K562 (cell line): ENCODE measurements at regions not wholly inside any gene's neighbourhood (a gene's known extent, or its start where the extent isn't known, plus 50 kb on each side); places are given as distances from the start of the nearest gene placed in this dataset.

Experiments used
- ATAC-seq: fragments of 200-7000 bp; cut with Tn5 transposase; 3 replicates; pipeline ENCODE4 v1.9.1; 2020; ENCODE audit warnings: moderate library complexity
- BruUV-seq: library from RNA; stranded (reverse); fragments of 400-500 nt; replicated peaks from 2 replicates; lab custom pipeline; 2021; lab: Mats Ljungman, UMichigan
- CTCF ChIA-PET: fragments of 300-600 bp; formaldehyde crosslinking; extraction: SDS; loops from one replicate; lab custom pipeline; 2021; ENCODE audit warnings: low intra/inter-chr PET ratio; lab: Yijun Ruan, JAX
- POLR2A ChIA-PET: fragments of 300-600, 350-650 bp; sonication (Branson Sonifier 250); formaldehyde crosslinking; extraction: SDS; loops from one replicate; lab custom pipeline; 2021; ENCODE audit warnings: antibody characterized with exemption, inconsistent platforms; lab: Yijun Ruan, JAX
- DNase-seq, 4 experiments: peaks; one replicate each; pipeline versions ENCODE4 v3.0.0 to v3.0.0-alpha.2; 2011 to 2018; ENCODE audit warnings: low spot score in 3 of 4, mixed read lengths in 3 of 4; ENCODE audit errors: extremely low read depth in 1 of 4
- FAIRE-seq: peaks from 2 replicates; lab custom pipeline; 2011; peaks lifted over from hg19 to GRCh38; lab: Jason Lieb, UNC
- H2AFZ ChIP-seq: 2 replicates; pipeline ENCODE4 v1.6.0; 2011; ENCODE audit warnings: low read depth, low read length, control low read depth, inconsistent platforms
- H3K27ac ChIP-seq: fragments of 200-600 bp; 3 replicates; pipeline ENCODE4 v1.8.0; 2011; ENCODE audit warnings: low read depth, mild to moderate bottlenecking, control low read depth, inconsistent platforms, low read length, moderate library complexity, mixed read lengths; ENCODE audit errors: extremely low read depth
- H3K27me3 ChIP-seq, 2 experiments: fragments of 300-600 bp in 1 of 2; 2 replicates in 1 of 2; 3 replicates in 1 of 2; pipeline versions ENCODE4 v1.6.0 to v1.8.0; 2011; ENCODE audit warnings: inconsistent platforms in 2 of 2, low read length in 2 of 2, mild to moderate bottlenecking in 1 of 2, mixed read lengths in 1 of 2, moderate library complexity in 1 of 2; ENCODE audit not compliant: control insufficient read depth in 2 of 2, insufficient read depth in 2 of 2
- H3K36me3 ChIP-seq: fragments of 300-600 bp; 3 replicates; pipeline ENCODE4 v1.8.0; 2011; ENCODE audit warnings: mild to moderate bottlenecking, low read length, inconsistent platforms; ENCODE audit not compliant: control insufficient read depth, insufficient read depth
- H3K4me1 ChIP-seq, 2 experiments: fragments of 200-600 bp in 1 of 2; replicated peaks in 1 of 2; 2 replicates in 1 of 2; 3 replicates in 1 of 2; pipeline versions ENCODE4 v1.5.1 to v1.8.0; 2011; ENCODE audit warnings: inconsistent platforms in 2 of 2, low read length in 2 of 2, mild to moderate bottlenecking in 1 of 2, mixed read lengths in 1 of 2, moderate library complexity in 1 of 2; ENCODE audit not compliant: control insufficient read depth in 2 of 2, insufficient read depth in 2 of 2
- H3K4me2 ChIP-seq: 2 replicates; pipeline ENCODE4 v1.6.1; 2011; ENCODE audit warnings: low read length, control low read depth, inconsistent platforms, mixed read lengths; ENCODE audit not compliant: insufficient read depth
- H3K4me3 ChIP-seq: fragments of 200-600 bp; sonication (generic), shearing (Covaris generic); 2 replicates; pipeline ENCODE4 v1.5.1; 2016; ENCODE audit warnings: control low read depth, inconsistent platforms
- H3K79me2 ChIP-seq: fragments of 200-600 bp; 3 replicates; pipeline ENCODE4 v1.8.0; 2011; ENCODE audit warnings: low read length, inconsistent platforms; ENCODE audit not compliant: control insufficient read depth, insufficient read depth
- H3K9ac ChIP-seq, 2 experiments: 2 replicates each; pipeline versions ENCODE4 v1.6.0 to v1.6.1; 2011; ENCODE audit warnings: low read depth in 2 of 2, low read length in 2 of 2, control low read depth in 1 of 2, inconsistent platforms in 1 of 2, mild to moderate bottlenecking in 1 of 2, mixed read lengths in 1 of 2; ENCODE audit not compliant: insufficient read depth in 1 of 2
- H3K9me1 ChIP-seq: one replicate; pipeline ENCODE4 v1.6.0; 2011; ENCODE audit warnings: inconsistent platforms, mild to moderate bottlenecking, low read length, moderate library complexity; ENCODE audit not compliant: control insufficient read depth, insufficient read depth
- H3K9me3 ChIP-seq: replicated peaks from 2 replicates; pipeline ENCODE4 v1.5.1; 2011; ENCODE audit warnings: low read depth, low read length, inconsistent platforms; ENCODE audit not compliant: control insufficient read depth, insufficient read depth
- H4K20me1 ChIP-seq: replicated peaks from 2 replicates; pipeline ENCODE4 v1.6.1; 2011; ENCODE audit warnings: low read length, inconsistent platforms, mixed read lengths; ENCODE audit not compliant: control insufficient read depth, insufficient read depth
- DACH1 ChIP-seq: fragments of 450-650 bp; IDR thresholded peaks from 2 replicates; pipeline ENCODE4 v1.6.1; 2018; ENCODE audit not compliant: partially characterized antibody
- HCFC1 ChIP-seq: IDR thresholded peaks from 2 replicates; pipeline ENCODE4 v1.6.1; 2012; ENCODE audit warnings: low read depth, low read length, improper control_type of control experiment
- KLF13 ChIP-seq: fragments of 450-650 bp; IDR thresholded peaks from 2 replicates; pipeline ENCODE4 v1.6.1; 2016; ENCODE audit warnings: missing genetic modification characterization, low read depth, mild to moderate bottlenecking, missing compliant biosample characterization, moderate library complexity, borderline replicate concordance
- NUFIP1 ChIP-seq: fragments of 450-650 bp; IDR thresholded peaks from 2 replicates; pipeline ENCODE4 v1.6.1; 2018; ENCODE audit not compliant: partially characterized antibody
- RB1 ChIP-seq: fragments of 450-650 bp; IDR thresholded peaks from 2 replicates; pipeline ENCODE4 v1.6.1; 2017; ENCODE audit warnings: low read depth, mild to moderate bottlenecking
- RBBP5 ChIP-seq: fragments of 200-600 bp; sonication (generic); IDR thresholded peaks from 2 replicates; pipeline ENCODE4 v1.6.1; 2012; ENCODE audit warnings: borderline replicate concordance, mild to moderate bottlenecking, low read length, control low read depth, inconsistent platforms; ENCODE audit not compliant: insufficient read depth, poor library complexity, severe bottlenecking
- RBM39 ChIP-seq: fragments of 200-400 bp; formaldehyde crosslinking; optimal IDR thresholded peaks from 2 replicates; pipeline ENCODE3; 2018; ENCODE audit warnings: low read depth, low read length
- RFX7 ChIP-seq: fragments of 250-450 bp; sonication (Bioruptor Pico); IDR thresholded peaks from 2 replicates; pipeline ENCODE4 v1.5.1; 2021; ENCODE audit warnings: mild to moderate bottlenecking
- SIN3B ChIP-seq: fragments of 450-650 bp; IDR thresholded peaks from 2 replicates; pipeline ENCODE4 v1.6.1; 2017; ENCODE audit warnings: low read depth, mild to moderate bottlenecking, moderate library complexity
- SNRNP70 ChIP-seq: fragments of 200-400 bp; formaldehyde crosslinking; optimal IDR thresholded peaks from 2 replicates; pipeline ENCODE3; 2017; ENCODE audit warnings: low read depth, low read length
- XRCC5 ChIP-seq: fragments of 200-400 bp; formaldehyde crosslinking; IDR thresholded peaks from 2 replicates; pipeline ENCODE4 v1.6.1; 2017; ENCODE audit warnings: low read depth, mild to moderate bottlenecking, low read length
- ZNF316 ChIP-seq: fragments of 450-650 bp; IDR thresholded peaks from 2 replicates; pipeline ENCODE4 v1.6.1; 2016
- WGBS: fragments of 100-300 bp; shearing (Covaris generic); methylation state at CpG from one replicate; pipeline ENCODE4 v1.1.6; 2016; ENCODE audit warnings: low coverage, mixed read lengths; ENCODE audit not compliant: insufficient coverage; ENCODE audit errors: missing lambda C conversion rate; 5-methylcytosine and 5-hydroxymethylcytosine counted together
- in situ Hi-C: fragments of 300-500 bp; cut with MboI; formaldehyde crosslinking; loops from 4 replicates; pipeline ENCODE4 v1.15.0; 2018; ENCODE audit warnings: inconsistent platforms, mixed read lengths
- intact Hi-C: fragments of 100-400 bp; cut with micrococcal nuclease; formaldehyde crosslinking; loops from 2 replicates; pipeline ENCODE4 v1.14.2; 2022
- TF ChIP-seq, protein P1 (sequence below): fragments of 450-650 bp; formaldehyde crosslinking; IDR thresholded peaks from 2 replicates; pipeline ENCODE4 v1.4.0; 2020; ENCODE audit warnings: mild to moderate bottlenecking, mixed read lengths
- TF ChIP-seq, protein P2 (sequence below): fragments of 150-350 bp; conservative IDR thresholded peaks from 2 replicates; pipeline ENCODE4 v1.6.1; 2014; ENCODE audit warnings: low read length
- TF ChIP-seq, protein P3 (sequence below): sonication (generic); formaldehyde crosslinking; IDR thresholded peaks from 2 replicates; pipeline ENCODE4 v1.8.0; 2022; ENCODE audit warnings: mild to moderate bottlenecking, missing genetic modification reagents

DNA sequence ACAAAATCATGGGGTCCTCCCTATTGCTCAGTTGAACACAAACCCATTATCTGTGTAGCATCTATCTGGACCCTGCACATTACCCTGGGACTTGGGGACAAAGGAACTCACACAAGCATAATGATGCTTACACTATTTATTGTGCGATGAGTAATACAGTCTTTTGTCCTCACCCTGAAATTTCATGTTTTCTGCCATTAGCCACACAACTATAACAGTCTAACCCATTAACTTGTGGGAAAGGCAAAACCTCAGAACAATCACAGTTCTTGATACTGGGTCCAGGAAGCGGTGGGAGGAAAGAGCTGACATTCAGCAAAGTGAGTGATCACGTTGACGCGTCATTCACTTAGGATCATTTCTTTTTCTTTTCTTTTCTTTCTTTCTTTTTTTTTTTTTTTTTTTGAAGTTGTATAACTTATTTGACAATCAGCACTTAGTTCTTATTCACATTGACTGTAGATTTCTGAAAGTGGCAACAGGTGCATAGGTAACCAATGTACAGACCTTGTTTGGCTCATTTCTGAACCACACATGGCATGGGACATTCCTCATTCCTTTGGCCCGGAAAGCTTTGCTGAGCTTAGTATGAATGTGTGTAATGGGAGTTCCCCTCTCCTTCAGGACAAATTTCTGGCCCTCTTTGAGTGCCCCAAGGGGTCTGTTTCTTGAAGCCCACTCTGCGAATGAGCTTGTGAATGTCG, 94.8 kb upstream of the CNKSR3 start:
- TF ChIP-seq RBM39, result no peak
- TF ChIP-seq HCFC1, result no peak
- TF ChIP-seq, protein P1, sequence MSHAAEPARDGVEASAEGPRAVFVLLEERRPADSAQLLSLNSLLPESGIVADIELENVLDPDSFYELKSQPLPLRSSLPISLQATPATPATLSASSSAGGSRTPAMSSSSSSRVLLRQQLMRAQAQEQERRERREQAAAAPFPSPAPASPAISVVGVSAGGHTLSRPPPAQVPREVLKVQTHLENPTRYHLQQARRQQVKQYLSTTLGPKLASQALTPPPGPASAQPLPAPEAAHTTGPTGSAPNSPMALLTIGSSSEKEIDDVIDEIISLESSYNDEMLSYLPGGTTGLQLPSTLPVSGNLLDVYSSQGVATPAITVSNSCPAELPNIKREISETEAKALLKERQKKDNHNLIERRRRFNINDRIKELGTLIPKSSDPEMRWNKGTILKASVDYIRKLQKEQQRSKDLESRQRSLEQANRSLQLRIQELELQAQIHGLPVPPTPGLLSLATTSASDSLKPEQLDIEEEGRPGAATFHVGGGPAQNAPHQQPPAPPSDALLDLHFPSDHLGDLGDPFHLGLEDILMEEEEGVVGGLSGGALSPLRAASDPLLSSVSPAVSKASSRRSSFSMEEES (CRISPR knock-in tag), result no peak
- TF ChIP-seq XRCC5, result no peak
- TF ChIP-seq KLF13 (tag), result no peak
- TF ChIP-seq, protein P2, sequence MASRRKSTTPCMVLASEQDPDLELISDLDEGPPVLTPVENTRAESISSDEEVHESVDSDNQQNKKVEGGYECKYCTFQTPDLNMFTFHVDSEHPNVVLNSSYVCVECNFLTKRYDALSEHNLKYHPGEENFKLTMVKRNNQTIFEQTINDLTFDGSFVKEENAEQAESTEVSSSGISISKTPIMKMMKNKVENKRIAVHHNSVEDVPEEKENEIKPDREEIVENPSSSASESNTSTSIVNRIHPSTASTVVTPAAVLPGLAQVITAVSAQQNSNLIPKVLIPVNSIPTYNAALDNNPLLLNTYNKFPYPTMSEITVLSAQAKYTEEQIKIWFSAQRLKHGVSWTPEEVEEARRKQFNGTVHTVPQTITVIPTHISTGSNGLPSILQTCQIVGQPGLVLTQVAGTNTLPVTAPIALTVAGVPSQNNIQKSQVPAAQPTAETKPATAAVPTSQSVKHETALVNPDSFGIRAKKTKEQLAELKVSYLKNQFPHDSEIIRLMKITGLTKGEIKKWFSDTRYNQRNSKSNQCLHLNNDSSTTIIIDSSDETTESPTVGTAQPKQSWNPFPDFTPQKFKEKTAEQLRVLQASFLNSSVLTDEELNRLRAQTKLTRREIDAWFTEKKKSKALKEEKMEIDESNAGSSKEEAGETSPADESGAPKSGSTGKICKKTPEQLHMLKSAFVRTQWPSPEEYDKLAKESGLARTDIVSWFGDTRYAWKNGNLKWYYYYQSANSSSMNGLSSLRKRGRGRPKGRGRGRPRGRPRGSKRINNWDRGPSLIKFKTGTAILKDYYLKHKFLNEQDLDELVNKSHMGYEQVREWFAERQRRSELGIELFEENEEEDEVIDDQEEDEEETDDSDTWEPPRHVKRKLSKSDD, result no peak
- no peak for TF ChIP-seq SNRNP70
- no peak for TF ChIP-seq DACH1
- TF ChIP-seq RB1, result no peak
- TF ChIP-seq NUFIP1, result no peak
- no peak for TF ChIP-seq RFX7
- TF ChIP-seq, protein P3, sequence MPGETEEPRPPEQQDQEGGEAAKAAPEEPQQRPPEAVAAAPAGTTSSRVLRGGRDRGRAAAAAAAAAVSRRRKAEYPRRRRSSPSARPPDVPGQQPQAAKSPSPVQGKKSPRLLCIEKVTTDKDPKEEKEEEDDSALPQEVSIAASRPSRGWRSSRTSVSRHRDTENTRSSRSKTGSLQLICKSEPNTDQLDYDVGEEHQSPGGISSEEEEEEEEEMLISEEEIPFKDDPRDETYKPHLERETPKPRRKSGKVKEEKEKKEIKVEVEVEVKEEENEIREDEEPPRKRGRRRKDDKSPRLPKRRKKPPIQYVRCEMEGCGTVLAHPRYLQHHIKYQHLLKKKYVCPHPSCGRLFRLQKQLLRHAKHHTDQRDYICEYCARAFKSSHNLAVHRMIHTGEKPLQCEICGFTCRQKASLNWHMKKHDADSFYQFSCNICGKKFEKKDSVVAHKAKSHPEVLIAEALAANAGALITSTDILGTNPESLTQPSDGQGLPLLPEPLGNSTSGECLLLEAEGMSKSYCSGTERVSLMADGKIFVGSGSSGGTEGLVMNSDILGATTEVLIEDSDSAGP (CRISPR knock-in tag), result no peak
- TF ChIP-seq SIN3B, result no peak
- no peak for TF ChIP-seq ZNF316
- no peak for TF ChIP-seq RBBP5
- CTCF ChIA-PET, result interaction anchor here (0.6 kb wide), 1 partner anchor 98 kb away, joined by 3 read pairs; no protein-coding TSS in a partner anchor
- no peaks in the 10 kb centered on the region for H3K9me3 ChIP-seq
- no peaks in the 10 kb centered on the region for H3K9me1 ChIP-seq
- H3K79me2 ChIP-seq, result no peaks in the 10 kb centered on the region
- no peak overlapping the region for H3K9ac ChIP-seq
- no peak overlapping the region for H3K27ac ChIP-seq
- 31% methylated on average over 8 of the region's 8 CpGs for WGBS
- no peak overlapping the region for H2AFZ ChIP-seq
- H3K27me3 ChIP-seq, result peaks cover 0 to 5% of the 10 kb centered on the region in 2 experiments; a peak in 3 of 5 replicates
- H4K20me1 ChIP-seq, result no peaks in the 10 kb centered on the region
- no peak for FAIRE-seq
- intact Hi-C loops, result no loop called here
- DNase-seq, result no peak
- H3K36me3 ChIP-seq, result no peaks in the 10 kb centered on the region
- ATAC-seq, result no peak
- no peak overlapping the region for H3K4me2 ChIP-seq
- no TSS peak for BruUV-seq
- H3K4me1 ChIP-seq, result peaks cover 0 to 9% of the 10 kb centered on the region in 2 experiments; a peak in 3 of 5 replicates
- POLR2A ChIA-PET, result interaction anchor here (0.5 kb wide), 1 partner anchor 16 kb away, joined by 3 read pairs; no protein-coding TSS in a partner anchor
- in situ Hi-C loops, result no loop called here
- H3K4me3 ChIP-seq, result no peak overlapping the region
